Gastrocnemius medialis (tissue), 4 donors: ENCODE measurements at regions not wholly inside any gene's neighbourhood (a gene's known extent, or its start where the extent isn't known, plus 50 kb on each side); places are given as distances from the start of the nearest gene placed in this dataset.

Experiments
- CTCF ChIP-seq, 5 experiments: fragments of 450-650 bp in 3 of 5; fragments of 200-600 bp in 2 of 5; sonication (generic) in 2 of 5; IDR thresholded peaks in 4 of 5; conservative IDR thresholded peaks in 1 of 5; 1 replicate in 4 of 5; 2 replicates in 1 of 5; pipeline ENCODE4 v1.5.1; 2016 to 2019; ENCODE audit warnings: antibody characterized with exemption in 5 of 5, mild to moderate bottlenecking in 3 of 5, moderate library complexity in 3 of 5
- POLR2A ChIP-seq, 2 donors: fragments of 450-650 bp; IDR thresholded peaks; one replicate each; pipeline ENCODE4 v1.6.1; 2017; ENCODE audit warnings: antibody characterized with exemption in 2 of 2, mild to moderate bottlenecking in 2 of 2, moderate library complexity in 2 of 2

GRCh38 chr17:72349011-72349410, 228.2 kb downstream of the SOX9 start:
- TF ChIP-seq CTCF (IDR thresholded peaks at IDR 0.05 in 4 of 5, conservative IDR thresholded peaks at IDR 0.05 in 1 of 5) (no peak), POLR2A (IDR thresholded peaks at IDR 0.05) (no peak)
